Osteocyte (in vitro differentiated cells): ENCODE measurements at regions not wholly inside any gene's neighbourhood (a gene's known extent, or its start where the extent isn't known, plus 50 kb on each side); places are given as distances from the start of the nearest gene placed in this dataset.
"Not testable (repeated sequence)": the region's sequence is repeated elsewhere in the genome, so short reads cannot be mapped to it uniquely, and the experiment has no call there.

ENCODE experiments used
- DNase-seq: peaks from one replicate; pipeline ENCODE4 v3.0.0; 2021; ENCODE audit warnings: mixed read lengths; ENCODE audit not compliant: unreplicated experiment; ENCODE audit errors: extremely low spot score
- H3K27ac Mint-ChIP-seq: one replicate; pipeline ENCODE4 v1.8.0; 2021; ENCODE audit warnings: mild to moderate bottlenecking, mixed read lengths; ENCODE audit not compliant: unreplicated experiment
- H3K27me3 Mint-ChIP-seq: one replicate; pipeline ENCODE4 v1.8.0; 2021; ENCODE audit warnings: mixed read lengths; ENCODE audit not compliant: unreplicated experiment
- H3K36me3 Mint-ChIP-seq: one replicate; pipeline ENCODE4 v1.8.0; 2021; ENCODE audit warnings: mixed read lengths; ENCODE audit not compliant: unreplicated experiment
- H3K4me1 Mint-ChIP-seq: one replicate; pipeline ENCODE4 v1.8.0; 2021; ENCODE audit warnings: mixed read lengths; ENCODE audit not compliant: unreplicated experiment
- H3K4me3 Mint-ChIP-seq: one replicate; pipeline ENCODE4 v1.8.0; 2021; ENCODE audit warnings: mild to moderate bottlenecking, moderate library complexity, mixed read lengths; ENCODE audit not compliant: unreplicated experiment
- H3K9me3 Mint-ChIP-seq: one replicate; pipeline ENCODE4 v1.8.0; 2021; ENCODE audit warnings: mixed read lengths; ENCODE audit not compliant: unreplicated experiment
- TF ChIP-seq, protein P1 (sequence below): fragments of 200-600 bp; sonication (generic); IDR thresholded peaks from 2 replicates; pipeline ENCODE4 v1.5.0; 2021; ENCODE audit warnings: antibody characterized with exemption, mild to moderate bottlenecking, moderate library complexity

- H3K36me3 Mint-ChIP-seq, result no peaks in the 10 kb centered on the region
- H3K9me3 Mint-ChIP-seq, result no peaks in the 10 kb centered on the region
- H3K27me3 Mint-ChIP-seq, result peaks cover 16% of the 10 kb centered on the region
- TF ChIP-seq, protein P1, sequence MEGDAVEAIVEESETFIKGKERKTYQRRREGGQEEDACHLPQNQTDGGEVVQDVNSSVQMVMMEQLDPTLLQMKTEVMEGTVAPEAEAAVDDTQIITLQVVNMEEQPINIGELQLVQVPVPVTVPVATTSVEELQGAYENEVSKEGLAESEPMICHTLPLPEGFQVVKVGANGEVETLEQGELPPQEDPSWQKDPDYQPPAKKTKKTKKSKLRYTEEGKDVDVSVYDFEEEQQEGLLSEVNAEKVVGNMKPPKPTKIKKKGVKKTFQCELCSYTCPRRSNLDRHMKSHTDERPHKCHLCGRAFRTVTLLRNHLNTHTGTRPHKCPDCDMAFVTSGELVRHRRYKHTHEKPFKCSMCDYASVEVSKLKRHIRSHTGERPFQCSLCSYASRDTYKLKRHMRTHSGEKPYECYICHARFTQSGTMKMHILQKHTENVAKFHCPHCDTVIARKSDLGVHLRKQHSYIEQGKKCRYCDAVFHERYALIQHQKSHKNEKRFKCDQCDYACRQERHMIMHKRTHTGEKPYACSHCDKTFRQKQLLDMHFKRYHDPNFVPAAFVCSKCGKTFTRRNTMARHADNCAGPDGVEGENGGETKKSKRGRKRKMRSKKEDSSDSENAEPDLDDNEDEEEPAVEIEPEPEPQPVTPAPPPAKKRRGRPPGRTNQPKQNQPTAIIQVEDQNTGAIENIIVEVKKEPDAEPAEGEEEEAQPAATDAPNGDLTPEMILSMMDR, result no peak
- DNase-seq, result no peak
- no peaks in the 10 kb centered on the region for H3K4me1 Mint-ChIP-seq
- no peak overlapping the region for H3K27ac Mint-ChIP-seq
- H3K4me3 Mint-ChIP-seq, result no peak overlapping the region
These were observed 133.7 kb upstream of the EPB41L4A start for GRCh38 chr5:112552791-112553190.

DNA sequence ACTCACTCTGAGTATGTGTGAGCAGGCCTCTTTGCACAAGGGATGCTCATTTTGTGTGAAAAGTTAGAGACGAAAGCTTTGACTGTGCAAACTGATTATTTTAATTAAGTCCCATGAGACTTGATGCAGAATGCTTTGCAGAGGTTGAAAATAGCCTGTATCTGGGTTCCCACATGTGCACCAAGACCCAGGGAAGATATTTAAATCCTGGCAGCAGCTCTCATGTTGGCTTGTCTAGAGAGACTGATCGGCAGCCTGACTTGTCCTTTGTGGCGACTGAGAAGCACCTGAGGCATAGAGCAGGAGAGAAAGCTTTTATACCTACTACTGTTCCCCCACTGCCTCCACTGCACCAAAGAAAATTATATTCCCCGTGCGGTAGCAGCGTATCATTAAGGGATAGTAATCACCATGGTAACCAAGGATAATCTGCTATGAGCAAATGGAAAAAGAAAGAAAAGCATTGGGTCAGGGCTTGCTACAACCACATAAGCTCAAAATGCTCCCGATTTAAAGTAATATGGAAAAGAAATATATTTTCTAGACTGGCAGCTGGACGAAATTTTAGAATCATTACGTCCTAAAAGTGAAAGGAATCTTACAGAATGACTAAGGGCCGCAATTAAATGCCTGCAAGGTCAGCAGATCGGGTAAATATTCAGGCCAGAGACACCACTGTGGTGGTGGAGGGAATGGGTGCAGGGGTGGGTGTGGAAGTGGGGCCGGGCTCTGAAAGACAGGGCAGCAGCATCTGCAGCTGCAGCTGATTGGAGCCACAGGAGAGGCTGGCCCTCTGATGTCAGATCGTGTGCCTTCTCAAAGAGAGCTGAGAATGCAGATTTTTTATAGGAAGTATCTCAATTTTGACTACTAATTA lies 135.3 kb upstream of the EPB41L4A start:
- Mint-ChIP-seq H3K4me1 (no peaks in the 10 kb centered on the region), H3K9me3 (no peaks in the 10 kb centered on the region), H3K27ac (no peak overlapping the region), H3K27me3 (peaks cover 14% of the 10 kb centered on the region), H3K36me3 (no peaks in the 10 kb centered on the region), H3K4me3 (no peak overlapping the region)
- DNase-seq, result no peak
- TF ChIP-seq, protein P1, result no peak

- peaks cover 6% of the 10 kb centered on the region for H3K27me3 Mint-ChIP-seq
- no peak overlapping the region for H3K4me3 Mint-ChIP-seq
- TF ChIP-seq, protein P1, result no peak
- no peaks in the 10 kb centered on the region for H3K36me3 Mint-ChIP-seq
- H3K4me1 Mint-ChIP-seq, result no peaks in the 10 kb centered on the region
- no peaks in the 10 kb centered on the region for H3K9me3 Mint-ChIP-seq
- DNase-seq, result no peak
- no peak overlapping the region for H3K27ac Mint-ChIP-seq
These were observed 136.1 kb upstream of the EPB41L4A start for GRCh38 chr5:112555197-112555596.

GRCh38 chr5:112555691-112556090 lies 136.6 kb upstream of the EPB41L4A start:
- DNase-seq, result no peak
- Mint-ChIP-seq H3K36me3 (no peaks in the 10 kb centered on the region), H3K27me3 (peaks cover 7% of the 10 kb centered on the region), H3K9me3 (no peaks in the 10 kb centered on the region), H3K27ac (no peak overlapping the region), H3K4me3 (no peak overlapping the region), H3K4me1 (no peaks in the 10 kb centered on the region)
- TF ChIP-seq, protein P1, result no peak

- not testable (repeated sequence) for H3K27me3 Mint-ChIP-seq, H3K9me3 Mint-ChIP-seq, DNase-seq, H3K36me3 Mint-ChIP-seq, H3K4me1 Mint-ChIP-seq, H3K27ac Mint-ChIP-seq, H3K4me3 Mint-ChIP-seq
These were observed 140.4 kb upstream of the EPB41L4A start for GRCh38 chr5:112559501-112559900.
